Upper lobe of left lung (tissue), 4 donors: ENCODE measurements at regions not wholly inside any gene's neighbourhood (a gene's known extent, or its start where the extent isn't known, plus 50 kb on each side); places are given as distances from the start of the nearest gene placed in this dataset.

Experiments used
- POLR2A ChIP-seq, 4 donors: fragments of 450-650 bp; IDR thresholded peaks; one replicate each; pipeline ENCODE4 v1.5.1; 2016 to 2017; ENCODE audit warnings: antibody characterized with exemption in 4 of 4, mild to moderate bottlenecking in 2 of 4
- TF ChIP-seq, protein P1 (sequence below), 6 experiments: fragments of 450-650 bp in 4 of 6; fragments of 200-600 bp in 2 of 6; sonication (generic) in 2 of 6; IDR thresholded peaks; one replicate each; pipeline ENCODE4 v1.5.1; 2016 to 2019; ENCODE audit warnings: antibody characterized with exemption in 6 of 6

DNA sequence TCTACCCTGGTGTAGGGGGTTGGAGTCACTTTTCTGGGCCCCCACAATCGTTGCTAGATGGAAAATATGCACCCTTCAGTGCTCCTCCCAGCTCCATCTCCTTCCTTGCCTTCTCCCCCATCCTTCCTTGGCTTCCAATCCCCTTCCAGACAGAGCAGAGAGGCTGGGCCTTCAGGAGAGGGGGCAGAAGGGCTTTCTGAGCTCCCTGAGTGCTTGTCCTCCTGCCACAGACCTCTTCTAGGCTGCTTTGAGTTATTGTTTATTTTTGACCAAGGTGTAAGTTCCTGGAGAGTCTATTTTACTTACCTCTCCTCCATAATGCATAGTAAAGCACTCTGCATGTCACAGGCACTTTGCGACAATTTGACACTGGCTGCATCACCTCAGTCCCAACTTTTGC is 96.4 kb upstream of the CNKSR3 start:
- TF ChIP-seq POLR2A (IDR thresholded peaks at IDR 0.05), result no peak
- TF ChIP-seq, protein P1, sequence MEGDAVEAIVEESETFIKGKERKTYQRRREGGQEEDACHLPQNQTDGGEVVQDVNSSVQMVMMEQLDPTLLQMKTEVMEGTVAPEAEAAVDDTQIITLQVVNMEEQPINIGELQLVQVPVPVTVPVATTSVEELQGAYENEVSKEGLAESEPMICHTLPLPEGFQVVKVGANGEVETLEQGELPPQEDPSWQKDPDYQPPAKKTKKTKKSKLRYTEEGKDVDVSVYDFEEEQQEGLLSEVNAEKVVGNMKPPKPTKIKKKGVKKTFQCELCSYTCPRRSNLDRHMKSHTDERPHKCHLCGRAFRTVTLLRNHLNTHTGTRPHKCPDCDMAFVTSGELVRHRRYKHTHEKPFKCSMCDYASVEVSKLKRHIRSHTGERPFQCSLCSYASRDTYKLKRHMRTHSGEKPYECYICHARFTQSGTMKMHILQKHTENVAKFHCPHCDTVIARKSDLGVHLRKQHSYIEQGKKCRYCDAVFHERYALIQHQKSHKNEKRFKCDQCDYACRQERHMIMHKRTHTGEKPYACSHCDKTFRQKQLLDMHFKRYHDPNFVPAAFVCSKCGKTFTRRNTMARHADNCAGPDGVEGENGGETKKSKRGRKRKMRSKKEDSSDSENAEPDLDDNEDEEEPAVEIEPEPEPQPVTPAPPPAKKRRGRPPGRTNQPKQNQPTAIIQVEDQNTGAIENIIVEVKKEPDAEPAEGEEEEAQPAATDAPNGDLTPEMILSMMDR (IDR thresholded peaks at IDR 0.05), result no peak
